Stomach (tissue), 4 donors: ENCODE measurements at regions not wholly inside any gene's neighbourhood (a gene's known extent, or its start where the extent isn't known, plus 50 kb on each side); places are given as distances from the start of the nearest gene placed in this dataset.

Source experiments
- EP300 ChIP-seq: sonication (generic); formaldehyde crosslinking; IDR thresholded peaks from one replicate; pipeline ENCODE4 v1.6.1; 2017; ENCODE audit warnings: antibody characterized with exemption
- POLR2A ChIP-seq, 4 donors: fragments of 450-650 bp; IDR thresholded peaks; one replicate each; pipeline ENCODE4 v1.6.1; 2016; ENCODE audit warnings: antibody characterized with exemption in 4 of 4, control low read depth in 2 of 4, mild to moderate bottlenecking in 1 of 4, moderate library complexity in 1 of 4
- TF ChIP-seq, protein P1 (sequence below), 7 experiments: fragments of 450-650 bp in 4 of 7; fragments of 200-600 bp in 3 of 7; sonication (generic) in 3 of 7; IDR thresholded peaks; one replicate each; pipeline ENCODE4 v1.5.1; 2016 to 2019; ENCODE audit warnings: antibody characterized with exemption in 7 of 7, control low read depth in 2 of 7, mild to moderate bottlenecking in 1 of 7

DNA sequence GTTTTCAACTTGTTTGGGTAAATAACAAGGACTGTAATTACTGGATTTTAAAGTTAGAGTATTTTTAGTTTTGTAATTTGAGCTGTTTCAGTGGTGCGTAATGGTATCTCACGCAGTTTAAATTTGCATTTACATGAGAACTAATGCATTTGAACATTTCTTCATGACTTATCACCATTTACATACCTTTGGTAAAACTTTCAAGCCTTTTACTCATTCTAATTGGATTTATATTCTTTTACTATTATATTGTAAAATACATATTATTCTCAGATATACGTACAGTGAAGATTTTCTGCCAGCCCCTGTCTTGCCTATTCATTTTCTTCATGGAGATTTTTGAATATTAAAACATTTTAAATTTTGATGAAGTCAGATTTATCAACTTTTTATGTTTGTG, 703.8 kb downstream of the MECOM start:
- TF ChIP-seq POLR2A (IDR thresholded peaks at IDR 0.05) (no peak), EP300 (no peak)
- TF ChIP-seq, protein P1, sequence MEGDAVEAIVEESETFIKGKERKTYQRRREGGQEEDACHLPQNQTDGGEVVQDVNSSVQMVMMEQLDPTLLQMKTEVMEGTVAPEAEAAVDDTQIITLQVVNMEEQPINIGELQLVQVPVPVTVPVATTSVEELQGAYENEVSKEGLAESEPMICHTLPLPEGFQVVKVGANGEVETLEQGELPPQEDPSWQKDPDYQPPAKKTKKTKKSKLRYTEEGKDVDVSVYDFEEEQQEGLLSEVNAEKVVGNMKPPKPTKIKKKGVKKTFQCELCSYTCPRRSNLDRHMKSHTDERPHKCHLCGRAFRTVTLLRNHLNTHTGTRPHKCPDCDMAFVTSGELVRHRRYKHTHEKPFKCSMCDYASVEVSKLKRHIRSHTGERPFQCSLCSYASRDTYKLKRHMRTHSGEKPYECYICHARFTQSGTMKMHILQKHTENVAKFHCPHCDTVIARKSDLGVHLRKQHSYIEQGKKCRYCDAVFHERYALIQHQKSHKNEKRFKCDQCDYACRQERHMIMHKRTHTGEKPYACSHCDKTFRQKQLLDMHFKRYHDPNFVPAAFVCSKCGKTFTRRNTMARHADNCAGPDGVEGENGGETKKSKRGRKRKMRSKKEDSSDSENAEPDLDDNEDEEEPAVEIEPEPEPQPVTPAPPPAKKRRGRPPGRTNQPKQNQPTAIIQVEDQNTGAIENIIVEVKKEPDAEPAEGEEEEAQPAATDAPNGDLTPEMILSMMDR (IDR thresholded peaks at IDR 0.05) = no peak
